Adrenal gland (tissue), 9 donors: ENCODE measurements at regions not wholly inside any gene's neighbourhood (a gene's known extent, or its start where the extent isn't known, plus 50 kb on each side); places are given as distances from the start of the nearest gene placed in this dataset.

Experiments used
- DNase-seq, 7 donors: peaks; one replicate each; pipeline ENCODE4 v3.0.0-alpha.2; 2019 to 2020
- H3K27ac ChIP-seq, 5 donors: fragments of 200-600 bp; sonication (generic) in 4 of 5; 1 replicate in 3 of 5; 2 replicates in 2 of 5; pipeline versions ENCODE4 v1.5.1 to v1.8.0; 2016 to 2020; ENCODE audit warnings: mild to moderate bottlenecking in 1 of 5
- H3K27me3 ChIP-seq: fragments of 200-600 bp; 2 replicates; pipeline ENCODE4 v1.8.0; 2021
- H3K36me3 ChIP-seq, 2 donors: fragments of 200-600 bp; replicated peaks in 1 of 2; 1 replicate in 1 of 2; 2 replicates in 1 of 2; pipeline versions ENCODE4 v1.5.1 to v1.8.0; 2018 to 2022
- H3K4me1 ChIP-seq, 2 donors: fragments of 200-600 bp; replicated peaks in 1 of 2; 1 replicate in 1 of 2; 2 replicates in 1 of 2; pipeline versions ENCODE4 v1.5.1 to v1.8.0; 2018 to 2021
- H3K4me3 ChIP-seq, 4 donors: fragments of 200-600 bp; sonication (generic) in 3 of 4; one replicate each; pipeline ENCODE4 v1.5.1; 2016 to 2018
- H3K9me3 ChIP-seq, 3 donors: fragments of 200-600 bp; sonication (generic) in 1 of 3; replicated peaks in 1 of 3; 1 replicate in 2 of 3; 2 replicates in 1 of 3; pipeline versions ENCODE4 v1.5.1 to v1.8.0; 2016 to 2021
- POLR2A ChIP-seq, 2 donors: fragments of 450-650 bp; IDR thresholded peaks; one replicate each; pipeline ENCODE4 v1.6.1; 2017; ENCODE audit warnings: antibody characterized with exemption in 2 of 2, mild to moderate bottlenecking in 2 of 2, moderate library complexity in 1 of 2
- WGBS, 4 donors: extraction: QIAGEN DNeasy Blood & Tissue Kit in 2 of 4; methylation state at CpG; one replicate each; pipeline versions ENCODE4 v1.1.5 to v1.1.7; 2013 to 2017; 5-methylcytosine and 5-hydroxymethylcytosine counted together
- intact Hi-C, 2 donors: fragments of 100-400 bp; cut with DNase I; formaldehyde crosslinking; loops; one replicate each; pipeline versions ENCODE4 v1.14.1 to v1.15.0; 2022 to 2023
- TF ChIP-seq, protein P1 (sequence below), 6 experiments: fragments of 450-650 bp in 4 of 6; fragments of 200-600 bp in 2 of 6; sonication (generic) in 1 of 6; IDR thresholded peaks; 1 replicate in 5 of 6; 2 replicates in 1 of 6; pipeline versions ENCODE4 v1.5.1 to v1.8.0; 2016 to 2021; ENCODE audit warnings: antibody characterized with exemption in 6 of 6, mild to moderate bottlenecking in 2 of 6, moderate library complexity in 1 of 6
- donor health status: healthy with polysubstance abuse.
- donor health status: Bipolar disorder and iron deficiency.
- donor health status: DM: yes; HTN: yes; CAD: no.
- donor health status: DM: no; HTN: no; CAD: no.
- donor health status: DM: no; HTN: no; CAD: no.

DNA sequence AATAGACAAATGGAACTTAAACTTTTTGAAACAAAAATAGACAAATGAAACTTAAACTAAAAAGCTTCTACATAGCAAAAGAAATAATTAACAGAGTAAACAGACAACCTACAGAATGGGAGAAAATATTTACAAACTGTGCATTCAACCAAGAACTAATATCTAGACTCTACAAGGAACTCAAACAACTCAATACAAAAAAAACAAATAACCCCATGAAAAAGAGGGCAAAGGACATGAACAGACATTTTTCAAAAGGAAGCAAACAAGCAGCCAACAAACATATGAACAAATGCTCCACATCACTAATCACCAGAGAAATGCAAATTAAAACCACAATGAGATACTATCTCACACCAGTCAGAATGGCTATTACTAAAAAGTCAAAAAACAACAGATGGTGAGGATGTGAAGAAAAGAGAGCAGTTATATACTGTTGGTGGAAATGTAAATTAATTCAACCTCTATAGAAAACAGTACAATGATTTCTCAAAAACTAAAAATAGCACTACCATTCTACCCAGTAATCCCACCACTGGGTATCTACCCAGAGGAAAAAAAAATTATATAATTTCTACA, 170.8 kb upstream of the RGMB start:
- no peak overlapping the region for H3K27ac ChIP-seq
- H3K4me3 ChIP-seq = no peak overlapping the region
- H3K9me3 ChIP-seq = no peaks in the 10 kb centered on the region
- H3K4me1 ChIP-seq = no peaks in the 10 kb centered on the region
- DNase-seq = no peak
- no peak for TF ChIP-seq POLR2A (IDR thresholded peaks at IDR 0.05)
- TF ChIP-seq, protein P1, sequence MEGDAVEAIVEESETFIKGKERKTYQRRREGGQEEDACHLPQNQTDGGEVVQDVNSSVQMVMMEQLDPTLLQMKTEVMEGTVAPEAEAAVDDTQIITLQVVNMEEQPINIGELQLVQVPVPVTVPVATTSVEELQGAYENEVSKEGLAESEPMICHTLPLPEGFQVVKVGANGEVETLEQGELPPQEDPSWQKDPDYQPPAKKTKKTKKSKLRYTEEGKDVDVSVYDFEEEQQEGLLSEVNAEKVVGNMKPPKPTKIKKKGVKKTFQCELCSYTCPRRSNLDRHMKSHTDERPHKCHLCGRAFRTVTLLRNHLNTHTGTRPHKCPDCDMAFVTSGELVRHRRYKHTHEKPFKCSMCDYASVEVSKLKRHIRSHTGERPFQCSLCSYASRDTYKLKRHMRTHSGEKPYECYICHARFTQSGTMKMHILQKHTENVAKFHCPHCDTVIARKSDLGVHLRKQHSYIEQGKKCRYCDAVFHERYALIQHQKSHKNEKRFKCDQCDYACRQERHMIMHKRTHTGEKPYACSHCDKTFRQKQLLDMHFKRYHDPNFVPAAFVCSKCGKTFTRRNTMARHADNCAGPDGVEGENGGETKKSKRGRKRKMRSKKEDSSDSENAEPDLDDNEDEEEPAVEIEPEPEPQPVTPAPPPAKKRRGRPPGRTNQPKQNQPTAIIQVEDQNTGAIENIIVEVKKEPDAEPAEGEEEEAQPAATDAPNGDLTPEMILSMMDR (IDR thresholded peaks at IDR 0.05) = no peak
- H3K36me3 ChIP-seq = no peaks in the 10 kb centered on the region
- intact Hi-C loops = no loop called here
- no peaks in the 10 kb centered on the region for H3K27me3 ChIP-seq

DNA sequence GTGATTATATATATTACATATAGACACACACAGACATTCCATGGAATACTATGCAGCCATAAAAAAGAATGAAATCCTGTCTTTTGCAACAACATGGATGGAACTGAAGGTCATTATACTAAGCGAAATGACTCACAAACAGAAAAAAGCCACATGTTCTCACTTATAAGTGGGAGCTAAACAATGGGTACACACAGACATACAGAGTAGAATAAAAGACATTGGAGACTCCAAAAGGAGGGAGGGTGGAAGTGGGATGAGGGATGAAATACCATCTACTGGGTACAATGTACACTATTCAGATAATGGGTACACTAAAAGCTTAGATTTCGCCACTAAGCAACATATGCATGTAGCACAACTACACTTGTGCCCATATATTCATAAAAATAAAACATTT, 170.0 kb upstream of the RGMB start:
- Histone ChIP-seq H3K4me1 (no peaks in the 10 kb centered on the region), H3K36me3 (no peaks in the 10 kb centered on the region), H3K9me3 (no peaks in the 10 kb centered on the region), H3K27me3 (no peaks in the 10 kb centered on the region), H3K4me3 (no peak overlapping the region), H3K27ac (no peak overlapping the region)
- intact Hi-C loops = no loop called here
- DNase-seq = no peak
- WGBS, 4 donors = 48 to 91% (median 74%) methylated on average over 2 of the region's 2 CpGs
- no peak for TF ChIP-seq POLR2A (IDR thresholded peaks at IDR 0.05)
- TF ChIP-seq, protein P1 (IDR thresholded peaks at IDR 0.05) = no peak

GRCh38 chr5:98604301-98604700, 169.2 kb upstream of the RGMB start:
- no peak for TF ChIP-seq POLR2A (IDR thresholded peaks at IDR 0.05)
- TF ChIP-seq, protein P1 (IDR thresholded peaks at IDR 0.05) = no peak
- 53 to 71% (median 65%) methylated on average over 1 of the region's 1 CpG for WGBS, 4 donors

DNA sequence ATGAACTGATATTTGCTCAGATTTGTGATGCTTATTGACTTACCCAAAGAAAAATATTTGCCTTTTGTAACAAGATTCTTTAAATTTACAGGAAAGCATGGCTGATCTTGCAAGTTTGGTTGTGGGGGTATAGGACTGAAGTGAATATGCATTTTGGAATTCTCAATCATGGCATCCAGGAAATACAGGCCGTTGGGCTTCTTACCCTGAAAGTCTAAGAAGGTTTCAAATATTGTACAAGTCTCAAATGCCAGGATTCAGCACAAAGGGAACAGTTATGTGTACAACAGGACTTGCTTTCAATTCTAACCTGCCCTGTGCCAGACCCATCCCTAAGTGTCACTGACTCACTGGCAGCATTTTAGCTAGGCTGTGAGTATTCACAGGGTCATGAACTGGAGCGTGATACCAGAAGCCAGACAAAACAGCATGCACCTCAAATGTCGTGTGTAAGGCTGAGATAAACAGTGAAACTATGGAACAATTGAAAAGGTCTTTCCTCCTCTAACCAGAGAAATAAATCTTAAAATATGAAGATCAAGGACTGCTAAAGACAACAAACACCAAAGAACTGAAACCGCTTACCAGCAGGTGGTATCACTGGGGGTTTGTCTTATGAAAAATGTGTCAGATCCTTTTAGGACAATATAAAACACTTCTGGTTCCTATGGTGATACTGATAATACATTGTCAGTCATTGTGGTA, 168.6 kb upstream of the RGMB start:
- TF ChIP-seq POLR2A (IDR thresholded peaks at IDR 0.05) = no peak
- TF ChIP-seq, protein P1 (IDR thresholded peaks at IDR 0.05) = no peak
- Histone ChIP-seq H3K4me3 (no peak overlapping the region), H3K27ac (no peak overlapping the region), H3K27me3 (no peaks in the 10 kb centered on the region), H3K36me3 (no peaks in the 10 kb centered on the region), H3K4me1 (no peaks in the 10 kb centered on the region), H3K9me3 (no peaks in the 10 kb centered on the region)
- no peak for DNase-seq
- 37 to 40% (median 38%) methylated on average over 4 of the region's 4 CpGs for WGBS, 4 donors
- intact Hi-C loops = no loop called here

More at GRCh38 chr5:98604301-98604700, 169.2 kb upstream of the RGMB start:
- no peak overlapping the region for H3K27ac ChIP-seq
- no peaks in the 10 kb centered on the region for H3K36me3 ChIP-seq
- H3K9me3 ChIP-seq = no peaks in the 10 kb centered on the region
- no peak overlapping the region for H3K4me3 ChIP-seq
- intact Hi-C loops = no loop called here
- no peak for DNase-seq
- no peaks in the 10 kb centered on the region for H3K27me3 ChIP-seq
- no peaks in the 10 kb centered on the region for H3K4me1 ChIP-seq
